Left lung (tissue), 4 donors: ENCODE measurements at regions not wholly inside any gene's neighbourhood (a gene's known extent, or its start where the extent isn't known, plus 50 kb on each side); places are given as distances from the start of the nearest gene placed in this dataset.

Experiments used
- ATAC-seq: fragments of 200-7000 bp; cut with Tn5 transposase; one replicate; pipeline ENCODE4 v1.9.1; 2020; ENCODE audit warnings: moderate library complexity
- DNase-seq, 4 donors: peaks; one replicate each; pipeline ENCODE4 v3.0.0-alpha.2; 2013 to 2020
- H3K27ac ChIP-seq, 2 donors: fragments of 200-600 bp; sonication (generic) in 1 of 2; one replicate each; pipeline versions ENCODE4 v1.5.0 to v1.8.0; 2020 to 2021
- H3K27me3 ChIP-seq, 2 donors: fragments of 200-600 bp; sonication (generic) in 1 of 2; one replicate each; pipeline versions ENCODE4 v1.5.0 to v1.8.0; 2020 to 2021
- H3K36me3 ChIP-seq, 2 donors: fragments of 200-600 bp; sonication (generic) in 1 of 2; one replicate each; pipeline versions ENCODE4 v1.5.0 to v1.8.0; 2020 to 2021
- H3K4me1 ChIP-seq, 2 donors: fragments of 200-600 bp; one replicate each; pipeline ENCODE4 v1.8.0; 2021
- H3K4me3 ChIP-seq, 2 donors: fragments of 200-600 bp; sonication (generic) in 1 of 2; one replicate each; pipeline versions ENCODE4 v1.5.0 to v1.8.0; 2020 to 2021; ENCODE audit warnings: mild to moderate bottlenecking in 1 of 2
- H3K9me3 ChIP-seq, 2 donors: fragments of 200-600 bp; sonication (generic) in 1 of 2; one replicate each; pipeline versions ENCODE4 v1.5.0 to v1.8.0; 2020 to 2021
- CTCF ChIP-seq, 2 donors: fragments of 200-600 bp; sonication (generic) in 1 of 2; IDR thresholded peaks; one replicate each; pipeline versions ENCODE4 v1.5.0 to v1.8.0; 2021; ENCODE audit warnings: antibody characterized with exemption in 2 of 2
- intact Hi-C, 2 donors: fragments of 100-400 bp; cut with DNase I; formaldehyde crosslinking; loops; one replicate each; pipeline versions ENCODE4 v1.11.2 to v1.14.2; 2022
- donor health status: DM: no; HTN: yes; CAD: no.
- donor health status: DM: no; HTN: no; CAD: no.

GRCh38 chr4:136803433-136803832 is 728.9 kb downstream of the PCDH18 start:
- intact Hi-C loops: no loop called here
- peaks cover 0 to 8% of the 10 kb centered on the region in 2 donors for H3K9me3 ChIP-seq
- no peak for ATAC-seq
- no peak for TF ChIP-seq CTCF (IDR thresholded peaks at IDR 0.05)
- no peak overlapping the region for H3K4me3 ChIP-seq
- H3K4me1 ChIP-seq: no peaks in the 10 kb centered on the region
- H3K27me3 ChIP-seq: no peaks in the 10 kb centered on the region
- no peaks in the 10 kb centered on the region for H3K36me3 ChIP-seq
- no peak overlapping the region for H3K27ac ChIP-seq
- no peak for DNase-seq

DNA sequence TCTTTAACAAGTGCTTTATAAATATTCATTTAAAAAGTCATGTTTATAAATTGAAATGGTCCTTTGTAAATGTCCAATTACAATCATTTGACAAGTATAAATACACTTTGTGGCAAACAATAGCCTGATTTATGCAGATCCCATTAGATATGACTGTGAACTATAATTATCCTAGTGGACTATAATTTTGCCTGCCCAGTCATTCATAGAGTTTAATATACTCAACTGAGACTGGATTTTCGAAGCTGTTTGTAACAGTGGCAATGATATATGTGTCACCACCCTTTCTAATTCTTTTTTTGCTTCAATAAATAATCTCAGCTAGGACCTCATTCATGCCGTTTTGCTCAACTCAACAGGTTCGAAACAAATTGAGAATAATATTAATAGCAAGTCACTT is 732.0 kb downstream of the PCDH18 start:
- H3K4me1 ChIP-seq: no peaks in the 10 kb centered on the region
- intact Hi-C loops: no loop called here
- DNase-seq: no peak
- ATAC-seq: no peak
- H3K27ac ChIP-seq: no peak overlapping the region
- no peaks in the 10 kb centered on the region for H3K27me3 ChIP-seq
- no peak for TF ChIP-seq CTCF (IDR thresholded peaks at IDR 0.05)
- H3K4me3 ChIP-seq: no peak overlapping the region
- no peaks in the 10 kb centered on the region for H3K36me3 ChIP-seq
- peaks cover 0 to 3% of the 10 kb centered on the region in 2 donors for H3K9me3 ChIP-seq

GRCh38 chr4:136796953-136797352 is 735.3 kb downstream of the PCDH18 start:
- intact Hi-C loops: no loop called here
- no peak for DNase-seq

DNA sequence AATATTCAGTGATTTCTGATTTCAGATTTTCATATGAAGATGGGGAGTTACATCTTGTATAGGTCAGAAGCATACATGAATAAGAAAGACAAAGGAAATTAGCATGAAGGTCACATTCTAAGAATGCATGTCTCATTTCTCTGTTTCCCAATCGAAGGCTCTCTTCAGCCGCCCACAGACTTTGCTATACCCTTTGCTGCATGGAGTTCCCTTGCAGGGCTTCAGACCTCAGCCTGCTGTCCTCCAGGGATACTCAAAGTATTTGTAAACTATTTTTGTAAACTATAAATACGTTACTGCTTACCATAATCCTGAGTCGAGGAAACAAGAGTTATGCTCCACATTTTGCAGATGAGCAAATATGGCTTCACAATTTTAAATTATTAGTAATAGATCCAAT is 738.4 kb downstream of the PCDH18 start:
- DNase-seq (no peak), ATAC-seq (no peak)
- Histone ChIP-seq H3K4me1 (no peaks in the 10 kb centered on the region), H3K27ac (no peak overlapping the region), H3K4me3 (no peak overlapping the region), H3K27me3 (no peaks in the 10 kb centered on the region), H3K9me3 (no peaks in the 10 kb centered on the region), H3K36me3 (no peaks in the 10 kb centered on the region)
- intact Hi-C loops: no loop called here
- TF ChIP-seq CTCF (IDR thresholded peaks at IDR 0.05): no peak

More at GRCh38 chr4:136796953-136797352, 735.3 kb downstream of the PCDH18 start:
- Histone ChIP-seq H3K36me3 (no peaks in the 10 kb centered on the region), H3K9me3 (no peaks in the 10 kb centered on the region), H3K4me3 (no peak overlapping the region), H3K27me3 (no peaks in the 10 kb centered on the region), H3K27ac (no peak overlapping the region), H3K4me1 (no peaks in the 10 kb centered on the region)
- no peak for ATAC-seq
- no peak for TF ChIP-seq CTCF (IDR thresholded peaks at IDR 0.05)

GRCh38 chr4:136784326-136784725 is 748.0 kb downstream of the PCDH18 start:
- Histone ChIP-seq H3K36me3 (no peaks in the 10 kb centered on the region), H3K4me1 (no peaks in the 10 kb centered on the region), H3K9me3 (no peaks in the 10 kb centered on the region), H3K27ac (no peak overlapping the region), H3K4me3 (no peak overlapping the region), H3K27me3 (no peaks in the 10 kb centered on the region)
- intact Hi-C loops: no loop called here
- TF ChIP-seq CTCF (IDR thresholded peaks at IDR 0.05): no peak
- ATAC-seq (no peak), DNase-seq (no peak)
